Activated CD4-positive, alpha-beta T cell treated with anti-CD3 and anti-CD28 coated beads, Interleukin-2, amount 10 ng/mL, durations not matched to agents 7 days and 5 days (primary cell): ENCODE measurements at regions not wholly inside any gene's neighbourhood (a gene's known extent, or its start where the extent isn't known, plus 50 kb on each side); places are given as distances from the start of the nearest gene placed in this dataset.

ENCODE experiments used
- CTCF ChIA-PET: fragments of 350-600 bp; sonication (Branson Sonifier 250); formaldehyde crosslinking; loops from one replicate; lab custom pipeline; 2021; ENCODE audit warnings: antibody characterized with exemption; lab: Charles Lee
- POLR2A ChIA-PET: fragments of 350-600 bp; sonication (Branson Sonifier 250); formaldehyde crosslinking; loops from one replicate; lab custom pipeline; 2021; ENCODE audit warnings: antibody characterized with exemption; lab: Charles Lee
- DNase-seq: peaks from one replicate; pipeline ENCODE4 v3.0.0-alpha.2; 2020
- H3K27ac Mint-ChIP-seq: one replicate; pipeline ENCODE4 v1.8.0; 2021; ENCODE audit warnings: mild to moderate bottlenecking, moderate library complexity, mixed read lengths
- H3K27me3 Mint-ChIP-seq: one replicate; pipeline ENCODE4 v1.8.0; 2021; ENCODE audit warnings: mixed read lengths
- H3K36me3 Mint-ChIP-seq: one replicate; pipeline ENCODE4 v1.8.0; 2021; ENCODE audit warnings: low read depth, mixed read lengths
- H3K4me1 Mint-ChIP-seq: one replicate; pipeline ENCODE4 v1.8.0; 2021; ENCODE audit warnings: mixed read lengths
- H3K4me3 Mint-ChIP-seq: one replicate; pipeline ENCODE4 v1.8.0; 2021; ENCODE audit warnings: mild to moderate bottlenecking, moderate library complexity, mixed read lengths
- H3K9me3 Mint-ChIP-seq: one replicate; pipeline ENCODE4 v1.8.0; 2021; ENCODE audit warnings: mixed read lengths

- no peaks in the 10 kb centered on the region for H3K36me3 Mint-ChIP-seq
- peaks cover 8% of the 10 kb centered on the region for H3K27me3 Mint-ChIP-seq
- no peak overlapping the region for H3K27ac Mint-ChIP-seq
- H3K4me3 Mint-ChIP-seq: no peak overlapping the region
- H3K4me1 Mint-ChIP-seq: no peaks in the 10 kb centered on the region
- no peaks in the 10 kb centered on the region for H3K9me3 Mint-ChIP-seq
- DNase-seq: no peak
- ChIA-PET CTCF (interaction anchor here (0.8 to 0.9 kb wide), 2 partner anchors 32 to 176 kb away, joined by 3 read pairs; no protein-coding TSS in a partner anchor), POLR2A (no interaction called here)
Measured at GRCh38 chr7:111676167-111676566, 113.9 kb upstream of the IMMP2L start.

DNA sequence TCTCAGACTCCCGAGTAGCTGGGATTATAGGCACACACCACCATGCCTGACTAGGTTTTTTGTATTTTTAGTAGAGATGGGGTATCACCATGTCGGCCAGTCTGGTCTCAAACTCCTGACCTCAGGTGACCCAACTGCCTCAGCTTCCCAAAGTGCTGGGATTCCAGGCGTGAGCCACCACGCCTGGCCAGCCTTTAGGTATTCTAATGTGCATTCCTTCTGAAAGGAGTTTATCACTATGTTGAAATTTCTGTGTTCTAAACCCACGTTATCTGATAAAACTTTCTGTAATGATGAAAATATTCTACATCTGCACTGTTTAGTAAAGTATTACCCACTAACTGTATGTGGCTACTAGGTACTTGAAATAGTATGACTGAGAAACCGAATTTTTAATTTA is 110.6 kb upstream of the IMMP2L start:
- no peak overlapping the region for H3K27ac Mint-ChIP-seq
- H3K9me3 Mint-ChIP-seq: no peaks in the 10 kb centered on the region
- no peaks in the 10 kb centered on the region for H3K36me3 Mint-ChIP-seq
- ChIA-PET POLR2A (no interaction called here), CTCF (no interaction called here)
- DNase-seq: no peak
- H3K27me3 Mint-ChIP-seq: peaks cover 9% of the 10 kb centered on the region
- H3K4me3 Mint-ChIP-seq: no peak overlapping the region
- H3K4me1 Mint-ChIP-seq: no peaks in the 10 kb centered on the region

GRCh38 chr7:111671927-111672326 is 109.6 kb upstream of the IMMP2L start:
- Mint-ChIP-seq H3K4me1 (no peaks in the 10 kb centered on the region), H3K36me3 (no peaks in the 10 kb centered on the region), H3K27ac (no peak overlapping the region), H3K4me3 (no peak overlapping the region), H3K9me3 (no peaks in the 10 kb centered on the region), H3K27me3 (peaks cover 7% of the 10 kb centered on the region)
- POLR2A ChIA-PET: no interaction called here
- DNase-seq: no peak
- CTCF ChIA-PET: no interaction called here

DNA sequence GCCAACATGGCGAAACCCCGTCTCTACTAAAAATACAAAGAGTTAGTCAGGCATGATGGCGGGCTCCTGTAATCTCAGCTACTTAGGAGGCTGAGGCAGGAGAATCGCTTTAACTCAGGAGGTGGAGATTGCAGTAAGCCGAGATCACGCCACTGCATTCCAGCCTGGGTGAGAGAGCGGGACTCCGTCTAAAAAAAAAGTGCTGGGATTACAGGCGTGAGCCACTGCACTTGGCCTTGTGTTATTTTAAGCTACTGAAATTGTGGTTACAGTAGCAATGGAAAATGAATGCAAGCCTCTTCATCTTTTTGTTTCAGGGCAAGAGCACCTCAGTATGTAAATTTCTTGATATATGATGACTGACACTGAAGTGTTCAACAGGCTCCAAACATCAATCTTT is 106.4 kb upstream of the IMMP2L start:
- H3K9me3 Mint-ChIP-seq: no peaks in the 10 kb centered on the region
- no peak for DNase-seq
- ChIA-PET CTCF (no interaction called here), POLR2A (no interaction called here)
- H3K4me3 Mint-ChIP-seq: no peak overlapping the region
- no peak overlapping the region for H3K27ac Mint-ChIP-seq
- H3K4me1 Mint-ChIP-seq: no peaks in the 10 kb centered on the region
- peaks cover 3% of the 10 kb centered on the region for H3K27me3 Mint-ChIP-seq
- H3K36me3 Mint-ChIP-seq: no peaks in the 10 kb centered on the region

- no peaks in the 10 kb centered on the region for H3K4me1 Mint-ChIP-seq
- no peak overlapping the region for H3K4me3 Mint-ChIP-seq
- ChIA-PET CTCF (no interaction called here), POLR2A (no interaction called here)
- peaks cover 3% of the 10 kb centered on the region for H3K27me3 Mint-ChIP-seq
- H3K27ac Mint-ChIP-seq: no peak overlapping the region
- DNase-seq: no peak
- H3K9me3 Mint-ChIP-seq: no peaks in the 10 kb centered on the region
- H3K36me3 Mint-ChIP-seq: no peaks in the 10 kb centered on the region
Measured at GRCh38 chr7:111667488-111667887, 105.2 kb upstream of the IMMP2L start.

- ChIA-PET POLR2A (no interaction called here), CTCF (no interaction called here)
- Mint-ChIP-seq H3K36me3 (no peaks in the 10 kb centered on the region), H3K9me3 (no peaks in the 10 kb centered on the region), H3K27me3 (peaks cover 3% of the 10 kb centered on the region), H3K4me3 (no peak overlapping the region), H3K27ac (no peak overlapping the region), H3K4me1 (no peaks in the 10 kb centered on the region)
- DNase-seq: no peak
Measured at GRCh38 chr7:111666260-111666659, 104.0 kb upstream of the IMMP2L start.

DNA sequence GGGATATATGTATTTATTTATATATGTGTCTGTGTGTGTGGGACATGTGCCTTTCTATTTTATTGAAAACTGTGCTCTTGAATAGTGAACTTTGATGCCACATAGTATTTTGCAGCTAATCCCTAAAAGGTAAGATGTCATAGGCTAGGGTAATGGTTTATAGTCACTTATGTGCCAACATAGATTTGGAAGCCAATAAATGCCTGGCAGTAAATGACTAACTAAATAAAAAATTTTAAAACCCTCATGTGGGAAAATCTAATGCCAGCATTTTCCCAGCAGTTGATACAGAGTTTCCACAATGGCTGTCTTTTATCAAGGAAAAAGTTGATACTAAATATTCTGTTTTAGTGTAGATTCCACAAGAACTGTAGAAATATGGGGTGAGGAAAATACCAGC is 101.5 kb upstream of the IMMP2L start:
- ChIA-PET POLR2A (no interaction called here), CTCF (no interaction called here)
- Mint-ChIP-seq H3K27ac (no peak overlapping the region), H3K4me3 (no peak overlapping the region), H3K4me1 (no peaks in the 10 kb centered on the region), H3K36me3 (no peaks in the 10 kb centered on the region), H3K9me3 (no peaks in the 10 kb centered on the region), H3K27me3 (no peaks in the 10 kb centered on the region)
- DNase-seq: no peak

- ChIA-PET CTCF (interaction anchor here (0.7 kb wide), 1 partner anchor 662 kb away, joined by 4 read pairs; no protein-coding TSS in a partner anchor), POLR2A (no interaction called here)
- no peaks in the 10 kb centered on the region for H3K27me3 Mint-ChIP-seq
- H3K4me1 Mint-ChIP-seq: no peaks in the 10 kb centered on the region
- H3K27ac Mint-ChIP-seq: no peak overlapping the region
- no peaks in the 10 kb centered on the region for H3K9me3 Mint-ChIP-seq
- no peak overlapping the region for H3K4me3 Mint-ChIP-seq
- no peaks in the 10 kb centered on the region for H3K36me3 Mint-ChIP-seq
- DNase-seq: no peak
Measured at GRCh38 chr7:111662386-111662785, 100.1 kb upstream of the IMMP2L start.

DNA sequence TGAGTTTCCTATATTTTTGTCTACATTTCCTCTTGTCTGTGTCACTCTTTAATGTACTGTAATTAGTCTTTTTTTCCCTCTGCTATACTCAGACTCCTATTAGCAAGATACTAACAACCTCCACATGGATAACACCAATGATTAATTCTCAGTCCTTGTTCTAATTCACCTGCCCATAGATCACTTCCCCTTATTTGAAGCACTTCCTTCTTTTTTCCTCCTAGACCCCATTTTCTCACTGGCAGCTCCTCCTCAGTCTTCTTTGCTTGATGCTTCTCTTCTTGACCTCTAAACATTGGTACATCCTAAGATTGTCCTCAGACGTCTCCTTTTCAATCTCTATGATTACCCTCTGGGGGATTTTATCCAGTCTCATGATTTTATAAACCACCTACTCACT is 98.2 kb upstream of the IMMP2L start:
- CTCF ChIA-PET: no interaction called here
- Mint-ChIP-seq H3K9me3 (no peaks in the 10 kb centered on the region), H3K27me3 (no peaks in the 10 kb centered on the region), H3K36me3 (no peaks in the 10 kb centered on the region), H3K27ac (no peak overlapping the region), H3K4me1 (no peaks in the 10 kb centered on the region), H3K4me3 (no peak overlapping the region)
- POLR2A ChIA-PET: no interaction called here
- DNase-seq: no peak

DNA sequence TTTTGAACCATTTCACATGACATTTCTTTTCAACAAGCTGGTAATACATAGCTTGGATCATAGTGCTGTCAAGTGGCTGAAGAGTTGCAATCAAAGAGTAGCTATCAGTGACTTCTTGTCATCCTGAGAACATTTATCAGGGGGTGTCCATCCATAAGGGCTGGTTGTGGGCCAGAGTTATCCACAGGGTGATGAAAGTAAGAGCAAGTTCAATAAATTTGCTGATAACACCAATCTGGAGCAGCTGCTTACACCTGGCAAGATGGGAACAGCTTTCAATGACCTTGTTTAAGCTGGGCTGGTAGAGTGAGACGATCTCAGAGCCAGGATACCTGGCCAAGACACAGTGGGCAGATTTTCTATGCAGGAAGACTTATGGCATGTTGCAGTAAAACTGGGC is 96.3 kb upstream of the IMMP2L start:
- H3K9me3 Mint-ChIP-seq: no peaks in the 10 kb centered on the region
- no peaks in the 10 kb centered on the region for H3K27me3 Mint-ChIP-seq
- H3K4me3 Mint-ChIP-seq: no peak overlapping the region
- DNase-seq: no peak
- ChIA-PET POLR2A (no interaction called here), CTCF (no interaction called here)
- H3K27ac Mint-ChIP-seq: no peak overlapping the region
- H3K4me1 Mint-ChIP-seq: no peaks in the 10 kb centered on the region
- H3K36me3 Mint-ChIP-seq: no peaks in the 10 kb centered on the region

DNA sequence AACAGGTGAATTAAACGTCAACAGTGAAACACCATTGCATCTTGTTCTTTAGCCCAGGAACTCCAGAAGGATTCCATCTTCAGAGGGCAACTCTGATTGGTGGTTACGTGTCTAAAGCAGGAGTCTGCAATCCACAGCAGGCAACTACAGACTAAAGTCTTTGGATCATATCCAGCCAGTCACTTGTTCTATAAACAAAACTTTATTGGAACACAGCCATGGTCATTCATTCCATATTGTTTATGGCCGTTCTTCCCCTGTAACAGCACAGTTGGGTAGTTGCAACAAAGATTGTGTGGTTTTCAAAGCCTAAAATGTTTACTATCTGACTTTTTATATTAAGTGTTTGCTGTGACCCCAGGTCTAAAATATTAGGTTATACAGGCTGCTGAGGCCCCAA is 94.7 kb upstream of the IMMP2L start:
- no peaks in the 10 kb centered on the region for H3K9me3 Mint-ChIP-seq
- ChIA-PET POLR2A (no interaction called here), CTCF (no interaction called here)
- no peaks in the 10 kb centered on the region for H3K4me1 Mint-ChIP-seq
- no peak overlapping the region for H3K27ac Mint-ChIP-seq
- no peaks in the 10 kb centered on the region for H3K36me3 Mint-ChIP-seq
- DNase-seq: no peak
- H3K27me3 Mint-ChIP-seq: no peaks in the 10 kb centered on the region
- no peak overlapping the region for H3K4me3 Mint-ChIP-seq

DNA sequence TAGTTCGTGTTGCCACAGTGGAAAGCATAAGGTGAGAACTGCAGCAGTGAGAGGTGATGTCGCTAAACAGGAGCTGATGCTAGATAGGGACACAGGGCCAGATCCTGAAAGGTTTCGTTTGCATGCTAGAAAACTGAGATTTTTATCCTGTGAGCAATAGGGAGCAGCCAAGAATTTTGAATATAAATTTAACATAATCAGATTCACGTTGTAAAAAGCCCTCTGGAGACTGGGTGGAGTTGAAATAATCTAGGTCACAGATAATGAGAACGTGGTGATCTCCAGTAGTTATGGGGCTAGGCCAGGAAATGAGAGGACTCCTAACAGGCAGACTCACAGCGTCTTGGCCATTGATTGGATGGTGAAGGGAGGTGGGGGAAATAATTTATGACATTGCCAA is 92.1 kb upstream of the IMMP2L start:
- Mint-ChIP-seq H3K27me3 (no peaks in the 10 kb centered on the region), H3K9me3 (no peaks in the 10 kb centered on the region), H3K4me1 (no peaks in the 10 kb centered on the region), H3K36me3 (no peaks in the 10 kb centered on the region), H3K27ac (no peak overlapping the region), H3K4me3 (no peak overlapping the region)
- CTCF ChIA-PET: interaction anchor here (0.5 kb wide), 1 partner anchor 1598 kb away, joined by 5 read pairs; no protein-coding TSS in a partner anchor
- no peak for DNase-seq
- POLR2A ChIA-PET: no interaction called here

GRCh38 chr7:111653846-111654245 is 91.6 kb upstream of the IMMP2L start:
- no peak overlapping the region for H3K27ac Mint-ChIP-seq
- no peak for DNase-seq
- no peaks in the 10 kb centered on the region for H3K9me3 Mint-ChIP-seq
- no peaks in the 10 kb centered on the region for H3K36me3 Mint-ChIP-seq
- CTCF ChIA-PET: interaction anchor here (0.5 kb wide), 1 partner anchor 1598 kb away, joined by 5 read pairs; no protein-coding TSS in a partner anchor
- H3K4me1 Mint-ChIP-seq: no peaks in the 10 kb centered on the region
- no peak overlapping the region for H3K4me3 Mint-ChIP-seq
- H3K27me3 Mint-ChIP-seq: no peaks in the 10 kb centered on the region
- POLR2A ChIA-PET: no interaction called here

GRCh38 chr7:111650456-111650999 is 88.2 kb upstream of the IMMP2L start:
- Mint-ChIP-seq H3K36me3 (no peaks in the 10 kb centered on the region), H3K9me3 (no peaks in the 10 kb centered on the region)

More at GRCh38 chr7:111650456-111650999, 88.2 kb upstream of the IMMP2L start:
- H3K4me1 Mint-ChIP-seq: no peaks in the 10 kb centered on the region
- ChIA-PET CTCF (no interaction called here), POLR2A (no interaction called here)
- no peak overlapping the region for H3K4me3 Mint-ChIP-seq
- DNase-seq: no peak
- H3K27me3 Mint-ChIP-seq: no peaks in the 10 kb centered on the region
- no peak overlapping the region for H3K27ac Mint-ChIP-seq
